ENCODE measurements at regions not wholly inside any gene's neighbourhood (a gene's known extent, or its start where the extent isn't known, plus 50 kb on each side); places are given as distances from the start of the nearest gene placed in this dataset.

- H3K36me3 Mint-ChIP-seq (ENCODE audit: unreplicated experiment) = no peaks in the 10 kb centered on the region
- TF ChIP-seq CTCF (IDR thresholded peaks at IDR 0.05) = no peak
- peaks cover 4% of the 10 kb centered on the region for H3K9me3 Mint-ChIP-seq (ENCODE audit: unreplicated experiment)
- H3K4me1 Mint-ChIP-seq (ENCODE audit: unreplicated experiment) = peaks cover 3% of the 10 kb centered on the region
- peaks cover 6% of the 10 kb centered on the region for H3K27me3 Mint-ChIP-seq (ENCODE audit: unreplicated experiment)
- H3K4me3 Mint-ChIP-seq (ENCODE audit: unreplicated experiment) = no peak overlapping the region
- H3K27ac Mint-ChIP-seq (ENCODE audit: unreplicated experiment) = no peak overlapping the region
- no peak for DNase-seq (ENCODE audit: extremely low spot score, unreplicated experiment)
Observed at GRCh38 chr21:26281506-26281905, 110.9 kb upstream of the APP start.

- Mint-ChIP-seq H3K4me1 (ENCODE audit: unreplicated experiment) (peaks cover 3% of the 10 kb centered on the region), H3K9me3 (ENCODE audit: unreplicated experiment) (peaks cover 12% of the 10 kb centered on the region), H3K36me3 (ENCODE audit: unreplicated experiment) (no peaks in the 10 kb centered on the region), H3K27me3 (ENCODE audit: unreplicated experiment) (peaks cover 9% of the 10 kb centered on the region), H3K27ac (ENCODE audit: unreplicated experiment) (no peak overlapping the region), H3K4me3 (ENCODE audit: unreplicated experiment) (no peak overlapping the region)
- no peak for TF ChIP-seq CTCF (IDR thresholded peaks at IDR 0.05)
- no peak for DNase-seq (ENCODE audit: extremely low spot score, unreplicated experiment)
Observed at GRCh38 chr21:26280775-26281174, 110.2 kb upstream of the APP start.

- DNase-seq (ENCODE audit: extremely low spot score, unreplicated experiment) = no peak
- TF ChIP-seq CTCF (IDR thresholded peaks at IDR 0.05) = no peak
- H3K27ac Mint-ChIP-seq (ENCODE audit: unreplicated experiment) = no peak overlapping the region
- H3K4me1 Mint-ChIP-seq (ENCODE audit: unreplicated experiment) = peaks cover 3% of the 10 kb centered on the region
- peaks cover 11% of the 10 kb centered on the region for H3K27me3 Mint-ChIP-seq (ENCODE audit: unreplicated experiment)
- H3K36me3 Mint-ChIP-seq (ENCODE audit: unreplicated experiment) = no peaks in the 10 kb centered on the region
- peaks cover 17% of the 10 kb centered on the region for H3K9me3 Mint-ChIP-seq (ENCODE audit: unreplicated experiment)
- H3K4me3 Mint-ChIP-seq (ENCODE audit: unreplicated experiment) = no peak overlapping the region
Observed at GRCh38 chr21:26280148-26280547, 109.6 kb upstream of the APP start.

GRCh38 chr21:26275801-26276200 lies 105.2 kb upstream of the APP start:
- peaks cover 3% of the 10 kb centered on the region for H3K4me1 Mint-ChIP-seq (ENCODE audit: unreplicated experiment)
- no peak for TF ChIP-seq CTCF (IDR thresholded peaks at IDR 0.05)
- no peak overlapping the region for H3K27ac Mint-ChIP-seq (ENCODE audit: unreplicated experiment)
- peaks cover 14% of the 10 kb centered on the region for H3K27me3 Mint-ChIP-seq (ENCODE audit: unreplicated experiment)
- H3K4me3 Mint-ChIP-seq (ENCODE audit: unreplicated experiment) = no peak overlapping the region
- H3K36me3 Mint-ChIP-seq (ENCODE audit: unreplicated experiment) = no peaks in the 10 kb centered on the region
- peaks cover 37% of the 10 kb centered on the region for H3K9me3 Mint-ChIP-seq (ENCODE audit: unreplicated experiment)
- no peak for DNase-seq (ENCODE audit: extremely low spot score, unreplicated experiment)

- peaks cover 37% of the 10 kb centered on the region for H3K9me3 Mint-ChIP-seq (ENCODE audit: unreplicated experiment)
Observed at GRCh38 chr21:26273686-26274313, 103.2 kb upstream of the APP start.

More at GRCh38 chr21:26273686-26274313, 103.2 kb upstream of the APP start:
- Mint-ChIP-seq H3K27me3 (ENCODE audit: unreplicated experiment) (peaks cover 19% of the 10 kb centered on the region), H3K4me1 (ENCODE audit: unreplicated experiment) (no peaks in the 10 kb centered on the region), H3K27ac (ENCODE audit: unreplicated experiment) (no peak overlapping the region), H3K4me3 (ENCODE audit: unreplicated experiment) (no peak overlapping the region), H3K36me3 (ENCODE audit: unreplicated experiment) (no peaks in the 10 kb centered on the region)
- no peak for TF ChIP-seq CTCF (IDR thresholded peaks at IDR 0.05)
- DNase-seq (ENCODE audit: extremely low spot score, unreplicated experiment) = no peak
